ENCODE measurements at regions not wholly inside any gene's neighbourhood (a gene's known extent, or its start where the extent isn't known, plus 50 kb on each side); places are given as distances from the start of the nearest gene placed in this dataset.

- no peak for DNase-seq (ENCODE audit: low read depth)
These were observed 243.3 kb upstream of the NCKAP5 start for GRCh38 chr2:133811409-133812125.

GRCh38 chr2:133812826-133813617, 244.8 kb upstream of the NCKAP5 start:
- no peak for DNase-seq (ENCODE audit: low read depth)

- DNase-seq (ENCODE audit: low read depth) = no peak
These were observed 246.6 kb upstream of the NCKAP5 start for GRCh38 chr2:133814890-133815289.

- DNase-seq (ENCODE audit: low read depth) = no peak
These were observed 247.8 kb upstream of the NCKAP5 start for GRCh38 chr2:133816037-133816436.

GRCh38 chr2:133817680-133818566, 249.7 kb upstream of the NCKAP5 start:
- DNase-seq (ENCODE audit: low read depth) = no peak

GRCh38 chr2:133818661-133819060, 250.4 kb upstream of the NCKAP5 start:
- DNase-seq (ENCODE audit: low read depth) = no peak

- DNase-seq (ENCODE audit: low read depth) = no peak
These were observed 251.6 kb upstream of the NCKAP5 start for GRCh38 chr2:133819906-133820305.

- no peak for DNase-seq (ENCODE audit: low read depth)
These were observed 253.0 kb upstream of the NCKAP5 start for GRCh38 chr2:133821107-133821760.

GRCh38 chr2:133822517-133823225, 254.4 kb upstream of the NCKAP5 start:
- DNase-seq (ENCODE audit: low read depth) = no peak

- DNase-seq (ENCODE audit: low read depth) = no peak
These were observed 254.9 kb upstream of the NCKAP5 start for GRCh38 chr2:133823226-133823550.

- no peak for DNase-seq (ENCODE audit: low read depth)
These were observed 256.6 kb upstream of the NCKAP5 start for GRCh38 chr2:133824869-133825268.

GRCh38 chr2:133825778-133826177, 257.5 kb upstream of the NCKAP5 start:
- no peak for DNase-seq (ENCODE audit: low read depth)

- no peak for DNase-seq (ENCODE audit: low read depth)
These were observed 260.6 kb upstream of the NCKAP5 start for GRCh38 chr2:133828913-133829312.

GRCh38 chr2:133829450-133830020, 261.3 kb upstream of the NCKAP5 start:
- DNase-seq (ENCODE audit: low read depth) = no peak

GRCh38 chr2:133833746-133834145, 265.5 kb upstream of the NCKAP5 start:
- no peak for DNase-seq (ENCODE audit: low read depth)

GRCh38 chr2:133835821-133836619, 267.8 kb upstream of the NCKAP5 start:
- no peak for DNase-seq (ENCODE audit: low read depth)

- DNase-seq (ENCODE audit: low read depth) = no peak
These were observed 268.6 kb upstream of the NCKAP5 start for GRCh38 chr2:133836691-133837345.

GRCh38 chr2:133837441-133838094, 269.3 kb upstream of the NCKAP5 start:
- no peak for DNase-seq (ENCODE audit: low read depth)
